ENCODE measurements at regions not wholly inside any gene's neighbourhood (a gene's known extent, or its start where the extent isn't known, plus 50 kb on each side); places are given as distances from the start of the nearest gene placed in this dataset.
A peak's percentile ranks its signal among the peaks of the same experiment; 100 is the strongest.

DNA sequence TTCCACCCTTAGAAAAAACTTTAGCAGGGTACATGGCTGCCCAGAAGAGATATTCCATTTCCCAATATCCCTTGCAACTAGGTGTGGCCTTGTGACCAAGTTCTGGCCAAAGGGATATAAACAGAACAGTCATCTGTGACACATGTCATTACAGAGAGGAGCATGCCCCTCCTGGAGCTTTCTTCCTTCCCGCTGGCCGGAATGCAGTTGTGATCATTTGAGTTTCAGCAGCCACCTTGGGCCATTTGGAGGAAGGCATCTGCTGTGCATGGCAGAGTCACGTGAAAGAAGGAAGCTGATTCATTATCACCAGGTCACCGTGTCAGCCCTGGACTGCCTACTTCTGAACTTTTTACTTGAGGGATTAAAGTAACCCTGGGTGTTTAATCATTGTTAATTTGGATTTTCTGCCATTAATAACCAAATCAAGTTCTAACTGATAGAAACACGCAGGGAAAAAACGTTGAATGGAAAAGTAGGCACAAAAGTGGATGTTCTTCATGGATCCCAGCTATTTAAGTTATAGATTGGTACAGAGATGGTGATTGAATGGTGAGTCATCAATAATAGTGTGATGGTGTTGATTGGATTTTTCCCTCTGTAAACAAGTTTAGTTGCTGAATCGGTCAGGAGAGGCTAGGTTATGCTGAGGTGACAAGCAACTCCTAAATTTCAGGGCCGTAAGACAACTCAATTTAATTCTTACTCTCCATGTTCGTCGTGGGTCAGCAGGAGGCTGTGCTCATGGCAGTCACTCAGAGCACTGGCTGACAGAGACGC lies 80.7 kb upstream of the CCDC167 start:
- Histone ChIP-seq H3K4me2 (no peak overlapping the region), H3K27ac (no peak overlapping the region), H3K4me1 (peaks cover 21% of the 10 kb centered on the region), H3K4me3 (no peak overlapping the region), H3K9me3 (no peaks in the 10 kb centered on the region)
- TF ChIP-seq NPAS2 (CRISPR knock-in tag; IDR thresholded peaks at IDR 0.05; ENCODE audit: borderline replicate concordance), result no peak
- TF ChIP-seq FOSL2 (IDR thresholded peaks at IDR 0.05), result no peak
- peak; percentile 63 for TF ChIP-seq FOSL2 (CRISPR knock-in tag; IDR thresholded peaks at IDR 0.05)
- WGBS (ENCODE audit: missing lambda C conversion rate), result 83% methylated on average over 11 of the region's 11 CpGs
- no peak for ATAC-seq
- CTCF ChIA-PET, result interaction anchor here (0.7 to 6.0 kb wide), 5 partner anchors 9 to 211 kb away, joined by 3 to 39 read pairs (median 3); no protein-coding TSS in a partner anchor
- no peak for FAIRE-seq
- POLR2A ChIA-PET, result no interaction called here
- DNase-seq (ENCODE audit: low read depth in 1 of 2, low spot score in 1 of 2), result no peak

DNA sequence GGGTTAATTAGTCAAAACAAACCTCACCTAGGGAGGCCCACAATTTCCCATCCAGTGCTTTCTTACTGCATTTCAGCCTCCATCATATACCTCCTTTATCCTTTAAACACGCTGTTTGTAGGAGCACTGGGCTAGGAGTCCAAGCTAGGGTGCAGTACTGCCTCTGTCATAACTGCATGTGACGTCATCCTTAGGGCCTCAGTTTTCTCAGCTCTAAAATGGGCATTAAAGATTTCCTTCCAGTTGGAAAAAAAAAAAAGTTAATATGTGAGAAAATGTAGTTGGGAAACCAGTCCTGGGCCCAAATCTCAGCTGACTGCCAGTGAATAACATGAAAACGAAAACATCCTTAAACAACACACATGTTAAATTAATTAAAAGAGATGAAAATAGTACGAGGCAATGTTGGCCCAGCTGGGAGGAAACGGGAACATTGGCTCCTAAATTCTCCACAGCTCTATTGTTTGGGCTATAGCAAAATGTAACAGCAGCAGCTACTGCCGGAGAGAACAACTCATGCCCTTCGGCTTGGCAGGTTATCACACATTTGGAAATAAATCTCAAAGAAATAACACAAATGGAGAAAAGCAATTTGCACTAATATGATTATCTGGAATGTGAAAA lies 79.9 kb upstream of the CCDC167 start:
- Histone ChIP-seq H3K4me3 (no peak overlapping the region), H3K4me1 (peaks cover 22% of the 10 kb centered on the region), H3K9me3 (no peaks in the 10 kb centered on the region), H3K4me2 (no peak overlapping the region), H3K27ac (no peak overlapping the region)
- DNase-seq (ENCODE audit: low read depth in 1 of 2, low spot score in 1 of 2) (no peak), ATAC-seq (no peak), FAIRE-seq (no peak)
- CTCF ChIA-PET, result interaction anchor here (0.7 to 6.0 kb wide), 3 partner anchors 9 to 95 kb away, joined by 3 to 39 read pairs (median 4); no protein-coding TSS in a partner anchor
- WGBS (ENCODE audit: missing lambda C conversion rate), result 80% methylated on average over 7 of the region's 7 CpGs
- TF ChIP-seq, protein P1, sequence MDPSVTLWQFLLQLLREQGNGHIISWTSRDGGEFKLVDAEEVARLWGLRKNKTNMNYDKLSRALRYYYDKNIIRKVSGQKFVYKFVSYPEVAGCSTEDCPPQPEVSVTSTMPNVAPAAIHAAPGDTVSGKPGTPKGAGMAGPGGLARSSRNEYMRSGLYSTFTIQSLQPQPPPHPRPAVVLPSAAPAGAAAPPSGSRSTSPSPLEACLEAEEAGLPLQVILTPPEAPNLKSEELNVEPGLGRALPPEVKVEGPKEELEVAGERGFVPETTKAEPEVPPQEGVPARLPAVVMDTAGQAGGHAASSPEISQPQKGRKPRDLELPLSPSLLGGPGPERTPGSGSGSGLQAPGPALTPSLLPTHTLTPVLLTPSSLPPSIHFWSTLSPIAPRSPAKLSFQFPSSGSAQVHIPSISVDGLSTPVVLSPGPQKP (IDR thresholded peaks at IDR 0.05; ENCODE audit: low read depth, low read length), result no peak
- TF ChIP-seq HOXA7 (CRISPR knock-in tag; IDR thresholded peaks at IDR 0.05) (no peak), KDM5A (IDR thresholded peaks at IDR 0.05) (no peak), RAD21 (conservative IDR thresholded peaks at IDR 0.05 in 1 of 2, IDR thresholded peaks at IDR 0.05 in 1 of 2) (no peak), MYC (IDR thresholded peaks at IDR 0.05; ENCODE audit: borderline replicate concordance, low read length) (no peak)
- TF ChIP-seq, protein P2, sequence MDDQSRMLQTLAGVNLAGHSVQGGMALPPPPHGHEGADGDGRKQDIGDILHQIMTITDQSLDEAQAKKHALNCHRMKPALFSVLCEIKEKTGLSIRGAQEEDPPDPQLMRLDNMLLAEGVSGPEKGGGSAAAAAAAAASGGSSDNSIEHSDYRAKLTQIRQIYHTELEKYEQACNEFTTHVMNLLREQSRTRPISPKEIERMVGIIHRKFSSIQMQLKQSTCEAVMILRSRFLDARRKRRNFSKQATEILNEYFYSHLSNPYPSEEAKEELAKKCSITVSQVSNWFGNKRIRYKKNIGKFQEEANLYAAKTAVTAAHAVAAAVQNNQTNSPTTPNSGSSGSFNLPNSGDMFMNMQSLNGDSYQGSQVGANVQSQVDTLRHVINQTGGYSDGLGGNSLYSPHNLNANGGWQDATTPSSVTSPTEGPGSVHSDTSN (IDR thresholded peaks at IDR 0.05), result no peak
- TF ChIP-seq, protein P3, sequence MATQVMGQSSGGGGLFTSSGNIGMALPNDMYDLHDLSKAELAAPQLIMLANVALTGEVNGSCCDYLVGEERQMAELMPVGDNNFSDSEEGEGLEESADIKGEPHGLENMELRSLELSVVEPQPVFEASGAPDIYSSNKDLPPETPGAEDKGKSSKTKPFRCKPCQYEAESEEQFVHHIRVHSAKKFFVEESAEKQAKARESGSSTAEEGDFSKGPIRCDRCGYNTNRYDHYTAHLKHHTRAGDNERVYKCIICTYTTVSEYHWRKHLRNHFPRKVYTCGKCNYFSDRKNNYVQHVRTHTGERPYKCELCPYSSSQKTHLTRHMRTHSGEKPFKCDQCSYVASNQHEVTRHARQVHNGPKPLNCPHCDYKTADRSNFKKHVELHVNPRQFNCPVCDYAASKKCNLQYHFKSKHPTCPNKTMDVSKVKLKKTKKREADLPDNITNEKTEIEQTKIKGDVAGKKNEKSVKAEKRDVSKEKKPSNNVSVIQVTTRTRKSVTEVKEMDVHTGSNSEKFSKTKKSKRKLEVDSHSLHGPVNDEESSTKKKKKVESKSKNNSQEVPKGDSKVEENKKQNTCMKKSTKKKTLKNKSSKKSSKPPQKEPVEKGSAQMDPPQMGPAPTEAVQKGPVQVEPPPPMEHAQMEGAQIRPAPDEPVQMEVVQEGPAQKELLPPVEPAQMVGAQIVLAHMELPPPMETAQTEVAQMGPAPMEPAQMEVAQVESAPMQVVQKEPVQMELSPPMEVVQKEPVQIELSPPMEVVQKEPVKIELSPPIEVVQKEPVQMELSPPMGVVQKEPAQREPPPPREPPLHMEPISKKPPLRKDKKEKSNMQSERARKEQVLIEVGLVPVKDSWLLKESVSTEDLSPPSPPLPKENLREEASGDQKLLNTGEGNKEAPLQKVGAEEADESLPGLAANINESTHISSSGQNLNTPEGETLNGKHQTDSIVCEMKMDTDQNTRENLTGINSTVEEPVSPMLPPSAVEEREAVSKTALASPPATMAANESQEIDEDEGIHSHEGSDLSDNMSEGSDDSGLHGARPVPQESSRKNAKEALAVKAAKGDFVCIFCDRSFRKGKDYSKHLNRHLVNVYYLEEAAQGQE (IDR thresholded peaks at IDR 0.05), result no peak
- POLR2A ChIA-PET, result no interaction called here

DNA sequence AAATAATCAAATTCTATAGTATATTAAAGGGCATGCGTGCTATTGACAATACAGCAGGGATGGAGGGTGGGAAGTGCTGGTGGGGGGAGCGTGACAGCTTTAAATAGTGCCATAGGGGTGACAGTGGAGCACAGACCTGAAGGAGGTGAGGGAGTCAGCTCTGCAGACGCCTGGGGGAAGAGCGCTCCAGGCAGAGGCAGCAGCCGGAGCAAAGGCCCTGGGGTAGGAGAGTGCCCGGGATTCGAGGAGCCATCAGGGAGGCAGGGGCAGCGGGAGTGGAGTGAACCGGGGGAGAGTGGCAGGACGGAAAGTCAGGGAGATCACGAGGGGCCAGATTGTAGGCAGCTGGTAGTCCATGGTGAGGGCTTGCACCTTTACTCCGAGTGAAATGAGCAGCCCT lies 78.4 kb upstream of the CCDC167 start:
- ATAC-seq (no peak), FAIRE-seq (no peak), DNase-seq (ENCODE audit: low read depth in 1 of 2, low spot score in 1 of 2) (no peak)
- Histone ChIP-seq H3K4me1 (peaks cover 22% of the 10 kb centered on the region), H3K27ac (peak overlapping the region in 1 of 2 experiments; percentile 41; a peak in 1 of 6 replicates), H3K9me3 (no peaks in the 10 kb centered on the region), H3K4me2 (no peak overlapping the region), H3K4me3 (no peak overlapping the region)
- 96% methylated on average over 12 of the region's 12 CpGs for WGBS (ENCODE audit: missing lambda C conversion rate)
- POLR2A ChIA-PET, result no interaction called here
- CTCF ChIA-PET, result interaction anchor here (0.6 to 6.0 kb wide), 5 partner anchors 11 to 196 kb away, joined by 3 to 39 read pairs (median 6); no protein-coding TSS in a partner anchor
- TF ChIP-seq KDM5A (IDR thresholded peaks at IDR 0.05) (no peak), ZNF302 (CRISPR knock-in tag; IDR thresholded peaks at IDR 0.05) (no peak)

Data from A549 (cell line).